Bronchial epithelial cell (primary cell): ENCODE measurements at regions not wholly inside any gene's neighbourhood (a gene's known extent, or its start where the extent isn't known, plus 50 kb on each side); places are given as distances from the start of the nearest gene placed in this dataset.

Experiments
- DNase-seq: peaks from one replicate; pipeline ENCODE4 v3.0.0-alpha.2; 2010; ENCODE audit warnings: low read depth
- FAIRE-seq: peaks from 2 replicates; lab custom pipeline; 2011; peaks lifted over from hg19 to GRCh38; lab: Jason Lieb, UNC
- H3K27me3 ChIP-seq: 2 replicates; pipeline ENCODE4 v1.5.1; 2011; ENCODE audit warnings: low read length; ENCODE audit not compliant: control insufficient read depth, insufficient read depth
- H3K36me3 ChIP-seq: 2 replicates; pipeline ENCODE4 v1.5.1; 2011; ENCODE audit warnings: low read length; ENCODE audit not compliant: control insufficient read depth, insufficient read depth
- H3K4me3 ChIP-seq: 2 replicates; pipeline ENCODE4 v1.5.1; 2011; ENCODE audit warnings: mild to moderate bottlenecking, low read depth, low read length, control low read depth
- CTCF ChIP-seq: IDR thresholded peaks from 2 replicates; pipeline ENCODE4 v1.5.1; 2011; ENCODE audit warnings: mild to moderate bottlenecking, moderate library complexity, low read length, control low read depth, inconsistent platforms; ENCODE audit not compliant: insufficient read depth, severe bottlenecking

GRCh38 chr4:71262161-71262560, 76.7 kb upstream of the SLC4A4 start:
- TF ChIP-seq CTCF, result no peak
- FAIRE-seq (no peak), DNase-seq (no peak)
- H3K4me3 ChIP-seq, result no peak overlapping the region
- H3K36me3 ChIP-seq, result no peaks in the 10 kb centered on the region
- H3K27me3 ChIP-seq, result no peaks in the 10 kb centered on the region

- Histone ChIP-seq H3K27me3 (no peaks in the 10 kb centered on the region), H3K36me3 (no peaks in the 10 kb centered on the region), H3K4me3 (no peak overlapping the region)
- no peak for DNase-seq
- no peak for TF ChIP-seq CTCF
- no peak for FAIRE-seq
Measured at GRCh38 chr4:71266090-71266794, 72.6 kb upstream of the SLC4A4 start.

GRCh38 chr4:71267244-71267643, 71.6 kb upstream of the SLC4A4 start:
- Histone ChIP-seq H3K36me3 (no peaks in the 10 kb centered on the region), H3K27me3 (no peaks in the 10 kb centered on the region), H3K4me3 (no peak overlapping the region)
- DNase-seq (no peak), FAIRE-seq (no peak)
- TF ChIP-seq CTCF, result no peak

GRCh38 chr4:71268166-71268565, 70.7 kb upstream of the SLC4A4 start:
- TF ChIP-seq CTCF, result no peak
- no peak for FAIRE-seq
- Histone ChIP-seq H3K27me3 (no peaks in the 10 kb centered on the region), H3K36me3 (no peaks in the 10 kb centered on the region), H3K4me3 (no peak overlapping the region)
- DNase-seq, result no peak

GRCh38 chr4:71269233-71269632, 69.6 kb upstream of the SLC4A4 start:
- FAIRE-seq, result no peak
- H3K36me3 ChIP-seq, result no peaks in the 10 kb centered on the region
- no peak for TF ChIP-seq CTCF
- no peaks in the 10 kb centered on the region for H3K27me3 ChIP-seq
- H3K4me3 ChIP-seq, result no peak overlapping the region
- DNase-seq, result no peak

- no peaks in the 10 kb centered on the region for H3K36me3 ChIP-seq
- peak; percentile 37 for DNase-seq
- no peaks in the 10 kb centered on the region for H3K27me3 ChIP-seq
- no peak overlapping the region for H3K4me3 ChIP-seq
- FAIRE-seq, result no peak
- TF ChIP-seq CTCF, result peak; percentile 12
Measured at GRCh38 chr4:71270901-71271300, 67.9 kb upstream of the SLC4A4 start.
